Skeletal muscle tissue (tissue), 3 donors: ENCODE measurements at regions not wholly inside any gene's neighbourhood (a gene's known extent, or its start where the extent isn't known, plus 50 kb on each side); places are given as distances from the start of the nearest gene placed in this dataset.

ENCODE experiments used
- H3K27ac ChIP-seq: one replicate; pipeline ENCODE4 v1.7.0; 2013; ENCODE audit warnings: mild to moderate bottlenecking, low read depth, low read length, inconsistent platforms
- H3K27me3 ChIP-seq, 3 donors: one replicate each; pipeline ENCODE4 v1.7.0; 2013; ENCODE audit warnings: low read length in 3 of 3; ENCODE audit not compliant: control insufficient read depth in 3 of 3, insufficient read depth in 3 of 3
- H3K36me3 ChIP-seq, 3 donors: one replicate each; pipeline ENCODE4 v1.7.0; 2013; ENCODE audit warnings: low read length in 3 of 3; ENCODE audit not compliant: control insufficient read depth in 3 of 3, insufficient read depth in 3 of 3
- H3K4me1 ChIP-seq, 3 donors: one replicate each; pipeline ENCODE4 v1.7.0; 2013; ENCODE audit warnings: low read length in 3 of 3, mild to moderate bottlenecking in 3 of 3; ENCODE audit not compliant: control insufficient read depth in 3 of 3, insufficient read depth in 3 of 3
- H3K4me3 ChIP-seq, 3 donors: one replicate each; pipeline ENCODE4 v1.7.0; 2013; ENCODE audit warnings: low read length in 3 of 3
- H3K9ac ChIP-seq, 3 donors: one replicate each; pipeline ENCODE4 v1.7.0; 2013; ENCODE audit warnings: low read length in 3 of 3, mild to moderate bottlenecking in 3 of 3, moderate library complexity in 2 of 3, low read depth in 1 of 3
- H3K9me3 ChIP-seq, 3 donors: one replicate each; pipeline ENCODE4 v1.7.0; 2013; ENCODE audit warnings: low read length in 3 of 3; ENCODE audit not compliant: control insufficient read depth in 3 of 3
- donor health status: Osteomylitis.

DNA sequence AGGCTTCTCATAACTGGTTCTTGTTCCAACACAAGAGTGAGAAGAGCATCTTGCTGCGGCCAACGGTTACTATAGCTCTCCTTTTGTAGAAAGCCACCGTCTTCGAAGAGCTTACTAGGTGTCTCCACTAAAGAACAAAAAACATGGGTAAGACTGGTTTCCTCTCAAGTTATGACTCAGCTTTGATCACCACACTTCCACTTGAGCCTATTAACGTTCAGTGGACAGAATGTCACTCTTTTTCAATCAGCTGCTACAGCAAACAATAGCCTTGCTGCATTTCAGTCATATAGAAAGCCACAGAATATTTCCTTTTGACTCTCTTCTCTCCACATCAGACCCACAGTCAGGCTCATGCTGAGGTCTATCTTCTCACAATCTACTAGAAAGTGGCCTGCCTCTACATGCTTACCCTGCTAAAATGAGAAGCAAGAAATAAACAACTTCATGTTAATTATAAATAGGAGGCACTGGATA lies 243.5 kb upstream of the PREP start:
- H3K4me1 ChIP-seq: no peaks in the 10 kb centered on the region
- no peak overlapping the region for H3K9ac ChIP-seq
- H3K27me3 ChIP-seq: no peaks in the 10 kb centered on the region
- no peaks in the 10 kb centered on the region for H3K36me3 ChIP-seq
- H3K4me3 ChIP-seq: no peak overlapping the region
- no peak overlapping the region for H3K27ac ChIP-seq
- no peaks in the 10 kb centered on the region for H3K9me3 ChIP-seq

DNA sequence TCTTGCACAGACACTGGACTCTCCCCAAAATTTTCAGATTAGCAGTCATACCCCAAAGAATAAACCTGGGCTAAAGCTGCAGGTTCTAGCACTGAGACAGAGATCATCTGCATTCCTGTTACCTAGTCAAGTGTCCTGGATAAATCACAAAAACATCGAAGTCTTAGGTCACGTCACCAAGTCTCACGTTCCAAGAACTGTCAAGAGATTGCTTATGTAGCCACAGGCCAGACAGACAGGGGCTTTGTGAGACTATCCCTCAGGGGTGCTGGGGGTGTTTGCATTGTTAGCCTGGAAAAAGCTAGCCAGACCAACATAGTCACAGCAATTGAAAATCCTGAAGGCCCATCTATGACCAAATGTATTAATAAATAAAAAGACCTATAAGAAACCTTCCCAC lies 243.1 kb upstream of the PREP start:
- Histone ChIP-seq H3K36me3 (no peaks in the 10 kb centered on the region), H3K27me3 (no peaks in the 10 kb centered on the region), H3K4me3 (no peak overlapping the region), H3K9me3 (no peaks in the 10 kb centered on the region), H3K27ac (no peak overlapping the region), H3K4me1 (no peaks in the 10 kb centered on the region), H3K9ac (no peak overlapping the region)

DNA sequence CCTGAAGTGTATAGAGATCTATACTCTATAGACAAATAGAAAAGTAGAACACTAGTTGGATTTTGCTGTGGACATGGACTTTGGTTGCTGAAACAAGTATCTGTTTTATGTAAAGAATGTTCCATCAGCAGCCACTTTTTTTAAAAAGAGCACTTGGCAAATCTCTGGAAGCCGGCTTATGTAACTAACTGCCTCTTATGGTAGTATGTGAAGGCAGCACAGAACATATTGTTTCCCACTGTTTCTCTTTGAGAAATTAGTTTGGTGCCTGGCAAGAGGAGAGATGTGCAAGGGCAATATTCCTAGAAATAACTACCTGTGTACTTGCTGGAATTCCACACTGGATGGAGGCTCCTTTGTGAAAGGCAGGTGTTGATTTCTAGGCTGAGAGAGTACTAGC lies 242.3 kb upstream of the PREP start:
- Histone ChIP-seq H3K4me3 (no peak overlapping the region), H3K36me3 (no peaks in the 10 kb centered on the region), H3K9me3 (no peaks in the 10 kb centered on the region), H3K9ac (no peak overlapping the region), H3K4me1 (no peaks in the 10 kb centered on the region), H3K27me3 (no peaks in the 10 kb centered on the region), H3K27ac (no peak overlapping the region)

DNA sequence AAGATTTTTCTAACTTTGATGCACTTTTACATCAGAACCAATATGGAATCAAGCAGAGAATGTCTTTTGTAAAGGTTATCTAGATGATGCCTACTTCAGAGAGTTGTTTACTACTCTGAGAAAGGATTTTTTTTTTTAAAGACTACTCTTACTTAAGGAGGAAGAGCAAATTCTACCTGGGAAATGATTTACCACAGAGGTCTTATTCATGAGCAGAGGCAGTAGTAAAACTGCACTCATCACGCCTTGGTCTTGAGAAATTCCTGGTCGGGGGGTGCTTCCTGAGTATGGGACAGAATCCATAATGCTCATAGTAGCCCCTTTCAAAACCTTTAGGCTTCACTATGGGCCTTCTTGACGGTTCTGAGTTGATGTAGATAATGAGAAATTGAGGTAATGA lies 241.8 kb upstream of the PREP start:
- Histone ChIP-seq H3K27ac (no peak overlapping the region), H3K27me3 (no peaks in the 10 kb centered on the region), H3K9me3 (no peaks in the 10 kb centered on the region), H3K4me3 (no peak overlapping the region), H3K9ac (no peak overlapping the region), H3K4me1 (no peaks in the 10 kb centered on the region), H3K36me3 (no peaks in the 10 kb centered on the region)

DNA sequence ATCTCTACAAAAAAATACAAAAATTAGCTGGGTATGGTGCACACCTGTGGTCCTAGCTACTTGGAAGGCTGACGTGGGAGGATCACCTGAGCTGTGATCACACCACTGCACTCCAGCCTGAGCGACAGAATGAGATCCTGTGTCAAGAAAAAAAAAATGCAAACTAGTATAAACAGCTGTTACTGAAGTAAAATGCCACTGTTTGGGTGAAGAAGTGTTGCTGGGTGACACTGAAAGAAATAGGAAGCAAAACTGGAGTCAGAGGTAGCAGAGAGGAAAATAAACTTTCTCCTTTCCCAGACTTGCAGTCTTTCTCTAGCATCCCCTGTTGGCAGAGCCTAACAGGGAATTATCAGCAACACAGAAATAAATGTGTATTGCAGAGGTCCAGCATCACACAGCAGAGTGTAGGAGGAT lies 241.2 kb upstream of the PREP start:
- no peak overlapping the region for H3K4me3 ChIP-seq
- H3K27ac ChIP-seq: no peak overlapping the region
- no peaks in the 10 kb centered on the region for H3K36me3 ChIP-seq
- no peaks in the 10 kb centered on the region for H3K9me3 ChIP-seq
- no peaks in the 10 kb centered on the region for H3K4me1 ChIP-seq
- H3K27me3 ChIP-seq: no peaks in the 10 kb centered on the region
- H3K9ac ChIP-seq: no peak overlapping the region

DNA sequence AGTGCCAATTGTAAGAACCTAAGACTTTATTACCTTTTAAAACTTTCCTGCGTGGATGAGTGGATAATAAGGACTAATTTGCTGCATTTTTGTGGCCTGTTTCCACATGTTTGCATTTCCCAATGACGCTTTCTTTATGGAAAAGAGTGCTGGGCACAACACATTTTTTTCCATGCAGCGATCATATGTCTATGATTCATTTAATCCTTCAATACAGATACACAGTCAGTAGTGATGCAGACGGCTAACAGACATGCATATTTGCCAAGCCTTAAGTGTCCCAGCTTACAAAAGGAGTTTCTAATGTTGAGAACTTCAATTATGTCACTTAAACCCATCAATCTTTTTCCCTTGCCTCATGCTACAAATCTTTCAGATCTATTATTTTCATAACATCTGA lies 239.8 kb upstream of the PREP start:
- Histone ChIP-seq H3K9ac (no peak overlapping the region), H3K27me3 (no peaks in the 10 kb centered on the region), H3K36me3 (no peaks in the 10 kb centered on the region), H3K4me3 (no peak overlapping the region), H3K9me3 (no peaks in the 10 kb centered on the region), H3K27ac (no peak overlapping the region), H3K4me1 (no peaks in the 10 kb centered on the region)

DNA sequence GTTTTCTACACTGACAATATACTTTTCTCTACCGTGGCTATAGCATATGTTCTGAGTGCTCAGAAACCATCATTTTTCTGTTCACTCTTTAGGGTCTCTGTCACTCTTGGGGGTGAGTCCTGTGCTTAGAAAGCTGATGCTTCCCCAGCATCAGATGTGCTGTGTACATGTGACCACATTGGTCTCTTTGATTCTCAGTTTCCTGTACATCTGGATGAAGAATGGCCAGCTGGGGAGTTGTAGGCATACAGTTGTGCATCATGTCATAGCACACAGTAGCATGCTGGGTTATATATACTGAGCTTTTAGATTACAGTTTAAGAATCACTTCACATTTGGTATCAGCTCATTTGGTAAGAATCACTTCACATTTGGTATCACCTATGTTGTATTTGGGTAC lies 238.6 kb upstream of the PREP start:
- no peaks in the 10 kb centered on the region for H3K9me3 ChIP-seq
- no peak overlapping the region for H3K27ac ChIP-seq
- H3K9ac ChIP-seq: no peak overlapping the region
- no peaks in the 10 kb centered on the region for H3K4me1 ChIP-seq
- no peaks in the 10 kb centered on the region for H3K27me3 ChIP-seq
- H3K4me3 ChIP-seq: no peak overlapping the region
- no peaks in the 10 kb centered on the region for H3K36me3 ChIP-seq

DNA sequence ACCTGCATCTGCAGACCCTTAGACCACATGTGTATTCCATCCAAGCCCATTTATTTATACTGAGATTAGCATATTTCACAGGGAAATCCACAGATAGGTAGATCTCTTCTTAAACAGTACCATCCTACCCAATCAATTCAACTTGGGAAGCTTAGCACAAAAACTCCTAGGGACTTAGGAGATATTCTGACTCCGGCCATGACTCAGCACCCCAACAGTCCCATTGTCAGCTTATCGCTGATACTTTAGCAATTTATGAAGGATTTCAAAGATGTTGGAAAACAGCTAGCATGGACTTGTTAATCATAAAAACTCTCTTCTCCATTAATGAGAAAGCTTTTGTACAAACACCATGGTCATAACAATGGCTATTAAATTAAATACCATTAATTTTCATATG lies 236.2 kb upstream of the PREP start:
- Histone ChIP-seq H3K9ac (no peak overlapping the region), H3K36me3 (no peaks in the 10 kb centered on the region), H3K4me3 (no peak overlapping the region), H3K27me3 (no peaks in the 10 kb centered on the region), H3K27ac (no peak overlapping the region), H3K9me3 (no peaks in the 10 kb centered on the region), H3K4me1 (no peaks in the 10 kb centered on the region)

DNA sequence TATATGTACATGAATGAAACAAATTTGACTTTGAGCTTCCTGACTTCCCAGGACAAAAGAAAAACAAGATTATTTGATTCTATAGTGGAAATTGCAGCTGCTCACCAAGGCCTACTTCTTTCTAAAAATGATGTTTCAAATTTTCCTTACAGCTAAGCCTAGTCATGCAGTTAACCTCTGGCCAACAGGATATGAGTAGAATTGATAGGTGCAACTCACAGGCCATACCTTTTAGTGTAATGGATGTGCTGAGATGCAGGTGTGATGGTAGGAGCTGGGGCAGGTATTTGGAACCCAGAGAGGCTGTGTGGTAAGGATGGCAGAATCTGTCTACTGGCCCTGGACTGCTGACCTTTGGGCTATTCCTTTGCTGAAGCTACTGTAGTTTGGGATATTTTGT lies 230.9 kb upstream of the PREP start:
- no peaks in the 10 kb centered on the region for H3K4me1 ChIP-seq
- H3K27ac ChIP-seq: no peak overlapping the region
- H3K27me3 ChIP-seq: no peaks in the 10 kb centered on the region
- no peak overlapping the region for H3K4me3 ChIP-seq
- no peaks in the 10 kb centered on the region for H3K36me3 ChIP-seq
- no peak overlapping the region for H3K9ac ChIP-seq
- no peaks in the 10 kb centered on the region for H3K9me3 ChIP-seq

DNA sequence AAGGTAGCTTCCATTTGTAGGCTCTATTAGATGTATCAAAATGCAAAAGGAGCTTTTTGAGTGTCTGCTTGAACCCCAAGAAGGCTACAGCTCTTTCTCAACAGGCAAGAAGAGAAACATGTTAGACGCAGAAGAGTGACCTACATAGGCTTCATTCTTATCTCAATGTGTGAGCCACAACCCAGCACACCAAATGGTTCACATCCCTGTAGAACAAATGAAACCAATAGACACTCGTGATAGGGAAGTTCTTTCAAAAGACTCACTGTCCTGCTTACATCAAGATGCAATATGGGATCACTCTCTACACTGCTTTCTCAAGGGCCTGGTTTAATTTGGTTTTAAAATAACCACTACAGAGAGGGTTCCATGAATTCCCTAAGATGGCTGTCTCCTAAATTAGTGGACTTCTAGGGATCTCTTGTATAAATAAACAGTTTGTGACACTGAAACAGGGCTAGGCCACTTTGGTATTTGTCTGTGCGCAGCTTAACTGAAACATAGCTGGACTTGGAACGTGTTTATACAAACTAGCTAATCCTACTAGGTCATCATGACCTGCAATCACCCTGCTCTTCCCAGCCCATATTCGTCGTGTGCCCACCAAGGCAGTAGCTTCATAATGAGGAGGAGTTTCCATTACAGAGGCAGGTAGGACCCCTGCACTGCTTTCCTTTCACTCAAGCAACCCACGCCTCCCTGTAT lies 225.4 kb upstream of the PREP start:
- Histone ChIP-seq H3K27ac (no peak overlapping the region), H3K4me1 (no peaks in the 10 kb centered on the region), H3K36me3 (no peaks in the 10 kb centered on the region), H3K9me3 (no peaks in the 10 kb centered on the region), H3K4me3 (no peak overlapping the region), H3K27me3 (no peaks in the 10 kb centered on the region), H3K9ac (no peak overlapping the region)
